IMR-90 (cell line): ENCODE measurements at regions not wholly inside any gene's neighbourhood (a gene's known extent, or its start where the extent isn't known, plus 50 kb on each side); places are given as distances from the start of the nearest gene placed in this dataset.

Source experiments
- ATAC-seq: fragments of 200-7000 bp; cut with Tn5 transposase; 2 replicates; pipeline ENCODE4 v1.9.1; 2020; ENCODE audit warnings: low read depth, mild to moderate bottlenecking, moderate library complexity
- BruUV-seq: library from RNA; stranded (reverse); fragments of 400-500 nt; replicated peaks from 2 replicates; lab custom pipeline; 2021; lab: Mats Ljungman, UMichigan
- CTCF ChIA-PET: fragments of 300-600 bp; formaldehyde crosslinking; extraction: SDS; loops from one replicate; lab custom pipeline; 2021; ENCODE audit warnings: antibody characterized with exemption; lab: Yijun Ruan, JAX
- POLR2A ChIA-PET: fragments of 300-600 bp; sonication (Branson Sonifier 250); formaldehyde crosslinking; loops from one replicate; lab custom pipeline; 2022; ENCODE audit warnings: antibody characterized with exemption; ENCODE audit not compliant: unreplicated experiment; lab: Charles Lee
- DNase-seq: peaks from one replicate; pipeline ENCODE4 v3.0.0; 2013
- H2AFZ ChIP-seq: replicated peaks from 2 replicates; pipeline ENCODE3; 2013; ENCODE audit warnings: low read length, mild to moderate bottlenecking; ENCODE audit not compliant: poor library complexity
- H2AK5ac ChIP-seq: 2 replicates; pipeline ENCODE4 v1.6.1; 2013; ENCODE audit warnings: low read depth, low read length, inconsistent platforms
- H2AK9ac ChIP-seq: replicated peaks from 2 replicates; pipeline ENCODE3; 2013; ENCODE audit warnings: mild to moderate bottlenecking, low read depth, low read length, moderate library complexity; ENCODE audit not compliant: poor library complexity
- H2BK120ac ChIP-seq: 2 replicates; pipeline ENCODE4 v1.6.1; 2013; ENCODE audit warnings: low read depth, low read length, inconsistent platforms
- H2BK15ac ChIP-seq: 3 replicates; pipeline ENCODE4 v1.6.1; 2013; ENCODE audit warnings: low read depth, low read length, inconsistent platforms
- H2BK20ac ChIP-seq: 2 replicates; pipeline ENCODE4 v1.6.1; 2013; ENCODE audit warnings: low read depth, mild to moderate bottlenecking, inconsistent platforms, low read length, moderate library complexity
- H2BK5ac ChIP-seq: 2 replicates; pipeline ENCODE4 v1.6.1; 2013; ENCODE audit warnings: mild to moderate bottlenecking, low read depth, low read length, inconsistent platforms; ENCODE audit not compliant: poor library complexity, severe bottlenecking
- H3K14ac ChIP-seq: replicated peaks from 2 replicates; pipeline ENCODE4 v1.6.1; 2013; ENCODE audit warnings: low read depth, low read length, inconsistent platforms
- H3K18ac ChIP-seq: 2 replicates; pipeline ENCODE4 v1.6.1; 2013; ENCODE audit warnings: low read depth, low read length, control low read depth
- H3K23ac ChIP-seq: 2 replicates; pipeline ENCODE4 v1.6.1; 2013; ENCODE audit warnings: low read depth, low read length, inconsistent platforms
- H3K27ac ChIP-seq: 2 replicates; pipeline ENCODE4 v1.5.1; 2013; ENCODE audit warnings: mild to moderate bottlenecking, control low read depth, low read length; ENCODE audit not compliant: insufficient read depth
- H3K27me3 ChIP-seq: 2 replicates; pipeline ENCODE4 v1.6.1; 2013; ENCODE audit warnings: low read length; ENCODE audit not compliant: control insufficient read depth, insufficient read depth
- H3K36me3 ChIP-seq: 2 replicates; pipeline ENCODE4 v1.6.1; 2013; ENCODE audit warnings: low read length, mixed read lengths; ENCODE audit not compliant: control insufficient read depth, insufficient read depth
- H3K4ac ChIP-seq: 2 replicates; pipeline ENCODE4 v1.6.1; 2013; ENCODE audit warnings: low read depth, low read length, inconsistent platforms
- H3K4me1 ChIP-seq: 2 replicates; pipeline ENCODE4 v1.6.1; 2013; ENCODE audit warnings: low read length, mixed read lengths; ENCODE audit not compliant: control insufficient read depth, insufficient read depth
- H3K4me2 ChIP-seq: 2 replicates; pipeline ENCODE4 v1.6.1; 2013; ENCODE audit warnings: low read depth, mild to moderate bottlenecking, control low read depth, low read length, moderate library complexity
- H3K4me3 ChIP-seq: 2 replicates; pipeline ENCODE4 v1.5.1; 2013; ENCODE audit warnings: low read depth, mild to moderate bottlenecking, control low read depth, low read length, moderate library complexity; ENCODE audit not compliant: insufficient read depth
- H3K56ac ChIP-seq: 2 replicates; pipeline ENCODE4 v1.6.1; 2013; ENCODE audit warnings: low read length, inconsistent platforms; ENCODE audit not compliant: insufficient read depth; ENCODE audit errors: extremely low read depth
- H3K79me1 ChIP-seq, 2 experiments: 2 replicates each; pipeline ENCODE4 v1.6.1; 2013; ENCODE audit warnings: low read length in 2 of 2, inconsistent platforms in 1 of 2, low read depth in 1 of 2
- H3K9ac ChIP-seq: 2 replicates; pipeline ENCODE4 v1.6.1; 2013; ENCODE audit warnings: low read depth, low read length, control low read depth
- H3K9me1 ChIP-seq: 2 replicates; pipeline ENCODE4 v1.6.1; 2013; ENCODE audit warnings: low read length, inconsistent platforms; ENCODE audit not compliant: insufficient read depth
- H3K9me3 ChIP-seq: 2 replicates; pipeline ENCODE4 v1.6.1; 2013; ENCODE audit warnings: low read length; ENCODE audit not compliant: control insufficient read depth, insufficient read depth
- H4K20me1 ChIP-seq: 2 replicates; pipeline ENCODE4 v1.6.1; 2013; ENCODE audit warnings: low read length, inconsistent platforms; ENCODE audit not compliant: insufficient read depth
- H4K5ac ChIP-seq: 2 replicates; pipeline ENCODE4 v1.6.1; 2013; ENCODE audit warnings: mild to moderate bottlenecking, low read depth, low read length, control low read depth
- H4K8ac ChIP-seq, 2 experiments: 2 replicates each; pipeline ENCODE4 v1.6.1; 2013; ENCODE audit warnings: low read depth in 2 of 2, low read length in 2 of 2, control low read depth in 1 of 2, inconsistent platforms in 1 of 2
- H4K91ac ChIP-seq: 2 replicates; pipeline ENCODE4 v1.6.1; 2013; ENCODE audit warnings: low read depth, low read length, inconsistent platforms; ENCODE audit not compliant: insufficient read depth
- BHLHE40 ChIP-seq: fragments of 150-350 bp; IDR thresholded peaks from 2 replicates; pipeline ENCODE4 v1.6.1; 2016; ENCODE audit warnings: mild to moderate bottlenecking, low read depth, low read length
- CEBPB ChIP-seq: IDR thresholded peaks from 2 replicates; pipeline ENCODE4 v1.6.1; 2012; ENCODE audit warnings: low read depth, low read length, improper control_type of control experiment
- CHD1 ChIP-seq: IDR thresholded peaks from 2 replicates; pipeline ENCODE4 v1.6.1; 2012; ENCODE audit warnings: low read depth, low read length, improper control_type of control experiment
- FOS ChIP-seq: fragments of 150-350 bp; IDR thresholded peaks from 2 replicates; pipeline ENCODE4 v1.6.1; 2016; ENCODE audit warnings: low read depth, low read length
- MAFK ChIP-seq: IDR thresholded peaks from 2 replicates; pipeline ENCODE4 v1.6.1; 2012; ENCODE audit warnings: low read depth, low read length, improper control_type of control experiment
- MAZ ChIP-seq: IDR thresholded peaks from 2 replicates; pipeline ENCODE4 v1.6.1; 2012; ENCODE audit warnings: low read depth, mild to moderate bottlenecking, low read length, improper control_type of control experiment, moderate library complexity, borderline replicate concordance
- MXI1 ChIP-seq: IDR thresholded peaks from 2 replicates; pipeline ENCODE4 v1.6.1; 2012; ENCODE audit warnings: low read depth, mild to moderate bottlenecking, low read length, moderate library complexity, borderline replicate concordance
- NFE2L2 ChIP-seq: fragments of 150-350 bp; IDR thresholded peaks from 2 replicates; pipeline ENCODE4 v1.6.1; 2016; ENCODE audit warnings: low read depth, mild to moderate bottlenecking, low read length
- POLR2A ChIP-seq: IDR thresholded peaks from 2 replicates; pipeline ENCODE4 v1.6.1; 2012; ENCODE audit warnings: mild to moderate bottlenecking, low read depth, low read length
- RAD21 ChIP-seq: IDR thresholded peaks from 2 replicates; pipeline ENCODE4 v1.6.1; 2012; ENCODE audit warnings: low read length, improper control_type of control experiment
- RCOR1 ChIP-seq: IDR thresholded peaks from 2 replicates; pipeline ENCODE4 v1.6.1; 2012; ENCODE audit warnings: mild to moderate bottlenecking, low read length, improper control_type of control experiment; ENCODE audit not compliant: insufficient replicate concordance
- RFX5 ChIP-seq: IDR thresholded peaks from 2 replicates; pipeline ENCODE4 v1.8.0; 2012; ENCODE audit warnings: low read depth, mild to moderate bottlenecking, low read length, moderate library complexity
- SMC3 ChIP-seq: fragments of 150-350 bp; IDR thresholded peaks from 2 replicates; pipeline ENCODE4 v1.6.1; 2016; ENCODE audit warnings: low read depth, mild to moderate bottlenecking, antibody characterized with exemption, low read length, moderate library complexity
- WGBS, 2 experiments: methylation state at CpG; one replicate each; pipeline versions ENCODE4 v1.1.5 to v1.1.7; 2013; ENCODE audit warnings: missing lambda C conversion rate in 2 of 2; ENCODE audit not compliant: insufficient read length in 1 of 2; ENCODE audit errors: extremely low coverage in 2 of 2; 5-methylcytosine and 5-hydroxymethylcytosine counted together
- dilution Hi-C: fragments of 300-500 bp; cut with HindIII; formaldehyde crosslinking; loops from one replicate; pipeline ENCODE4 v1.14.3; 2018; ENCODE audit warnings: low sequenced_read_pairs; ENCODE audit not compliant: unreplicated experiment
- in situ Hi-C: fragments of 300-500 bp; cut with MboI; formaldehyde crosslinking; loops from 3 replicates; pipeline ENCODE4 v1.14.3; 2019; ENCODE audit warnings: low sequenced_read_pairs, inconsistent platforms, mixed read lengths
- intact Hi-C: fragments of 100-400 bp; cut with micrococcal nuclease; formaldehyde crosslinking; loops from 2 replicates; pipeline ENCODE4 v1.10.0; 2022
- TF ChIP-seq, protein P1 (sequence below): fragments of 150-350 bp; IDR thresholded peaks from 2 replicates; pipeline ENCODE4 v1.6.1; 2017; ENCODE audit warnings: mild to moderate bottlenecking, antibody characterized with exemption, low read length, low read depth
- TF ChIP-seq, protein P2 (sequence below): conservative IDR thresholded peaks from 2 replicates; pipeline ENCODE4 v1.5.1; 2012; ENCODE audit warnings: mild to moderate bottlenecking, low read depth, low read length, improper control_type of control experiment
- TF ChIP-seq, protein P3 (sequence below): fragments of 150-350 bp; IDR thresholded peaks from 2 replicates; pipeline ENCODE4 v1.6.1; 2016; ENCODE audit warnings: low read depth, mild to moderate bottlenecking, low read length, moderate library complexity, borderline replicate concordance

DNA sequence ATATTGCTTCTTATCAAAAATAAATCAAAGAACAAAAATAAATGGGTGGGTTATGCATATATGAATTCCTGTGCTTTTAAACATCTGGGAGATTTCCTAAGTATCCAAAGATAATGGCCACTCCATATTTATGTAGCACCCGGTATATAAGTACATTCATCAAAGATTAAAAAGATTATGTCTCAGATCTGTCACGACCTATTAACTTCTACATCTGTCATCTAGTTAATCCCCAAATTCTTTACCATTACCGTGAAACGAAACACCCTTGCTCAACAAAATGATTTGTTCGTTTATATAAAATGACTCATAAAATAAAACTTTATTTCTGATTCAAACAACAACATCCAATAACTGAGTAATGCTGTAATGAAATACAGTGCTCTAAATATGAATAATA lies 64.8 kb upstream of the FOXQ1 start:
- Histone ChIP-seq H3K27ac (no peak overlapping the region), H3K27me3 (no peaks in the 10 kb centered on the region), H2AFZ (no peak overlapping the region), H2BK15ac (no peak overlapping the region), H3K9me3 (no peaks in the 10 kb centered on the region), H2BK120ac (no peak overlapping the region), H3K9me1 (peaks cover 8% of the 10 kb centered on the region), H2BK5ac (no peak overlapping the region), H4K20me1 (no peaks in the 10 kb centered on the region), H3K79me1 (no peaks in the 10 kb centered on the region), H3K18ac (no peak overlapping the region), H3K23ac (no peak overlapping the region), H3K4me1 (peaks cover 6% of the 10 kb centered on the region; the same call in 1 of the 2 replicates), H3K14ac (no peak overlapping the region), H4K8ac (no peak overlapping the region), H3K4me3 (no peak overlapping the region), H3K36me3 (no peaks in the 10 kb centered on the region), H4K5ac (no peak overlapping the region), H3K56ac (no peak overlapping the region), H3K4me2 (no peak overlapping the region), H2AK5ac (no peak overlapping the region), H2AK9ac (no peak overlapping the region), H4K91ac (no peak overlapping the region), H2BK20ac (no peak overlapping the region), H3K9ac (no peak overlapping the region), H3K4ac (no peak overlapping the region)
- intact Hi-C loops = no loop called here
- BruUV-seq = no TSS peak
- WGBS, 2 experiments = no CpG with 5 or more reads among the region's 5 CpGs
- in situ Hi-C loops = no loop called here
- ATAC-seq (no peak), DNase-seq (no peak)
- dilution Hi-C loops = no loop called here
- TF ChIP-seq MXI1 (no peak), BHLHE40 (no peak), MAFK (no peak), POLR2A (no peak), RAD21 (no peak), CHD1 (no peak), NFE2L2 (no peak), MAZ (no peak), FOS (no peak), SMC3 (no peak), CEBPB (no peak), RCOR1 (no peak), RFX5 (no peak)
- TF ChIP-seq, protein P1, sequence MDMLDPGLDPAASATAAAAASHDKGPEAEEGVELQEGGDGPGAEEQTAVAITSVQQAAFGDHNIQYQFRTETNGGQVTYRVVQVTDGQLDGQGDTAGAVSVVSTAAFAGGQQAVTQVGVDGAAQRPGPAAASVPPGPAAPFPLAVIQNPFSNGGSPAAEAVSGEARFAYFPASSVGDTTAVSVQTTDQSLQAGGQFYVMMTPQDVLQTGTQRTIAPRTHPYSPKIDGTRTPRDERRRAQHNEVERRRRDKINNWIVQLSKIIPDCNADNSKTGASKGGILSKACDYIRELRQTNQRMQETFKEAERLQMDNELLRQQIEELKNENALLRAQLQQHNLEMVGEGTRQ = no peak
- TF ChIP-seq, protein P2, sequence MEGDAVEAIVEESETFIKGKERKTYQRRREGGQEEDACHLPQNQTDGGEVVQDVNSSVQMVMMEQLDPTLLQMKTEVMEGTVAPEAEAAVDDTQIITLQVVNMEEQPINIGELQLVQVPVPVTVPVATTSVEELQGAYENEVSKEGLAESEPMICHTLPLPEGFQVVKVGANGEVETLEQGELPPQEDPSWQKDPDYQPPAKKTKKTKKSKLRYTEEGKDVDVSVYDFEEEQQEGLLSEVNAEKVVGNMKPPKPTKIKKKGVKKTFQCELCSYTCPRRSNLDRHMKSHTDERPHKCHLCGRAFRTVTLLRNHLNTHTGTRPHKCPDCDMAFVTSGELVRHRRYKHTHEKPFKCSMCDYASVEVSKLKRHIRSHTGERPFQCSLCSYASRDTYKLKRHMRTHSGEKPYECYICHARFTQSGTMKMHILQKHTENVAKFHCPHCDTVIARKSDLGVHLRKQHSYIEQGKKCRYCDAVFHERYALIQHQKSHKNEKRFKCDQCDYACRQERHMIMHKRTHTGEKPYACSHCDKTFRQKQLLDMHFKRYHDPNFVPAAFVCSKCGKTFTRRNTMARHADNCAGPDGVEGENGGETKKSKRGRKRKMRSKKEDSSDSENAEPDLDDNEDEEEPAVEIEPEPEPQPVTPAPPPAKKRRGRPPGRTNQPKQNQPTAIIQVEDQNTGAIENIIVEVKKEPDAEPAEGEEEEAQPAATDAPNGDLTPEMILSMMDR = no peak
- TF ChIP-seq, protein P3, sequence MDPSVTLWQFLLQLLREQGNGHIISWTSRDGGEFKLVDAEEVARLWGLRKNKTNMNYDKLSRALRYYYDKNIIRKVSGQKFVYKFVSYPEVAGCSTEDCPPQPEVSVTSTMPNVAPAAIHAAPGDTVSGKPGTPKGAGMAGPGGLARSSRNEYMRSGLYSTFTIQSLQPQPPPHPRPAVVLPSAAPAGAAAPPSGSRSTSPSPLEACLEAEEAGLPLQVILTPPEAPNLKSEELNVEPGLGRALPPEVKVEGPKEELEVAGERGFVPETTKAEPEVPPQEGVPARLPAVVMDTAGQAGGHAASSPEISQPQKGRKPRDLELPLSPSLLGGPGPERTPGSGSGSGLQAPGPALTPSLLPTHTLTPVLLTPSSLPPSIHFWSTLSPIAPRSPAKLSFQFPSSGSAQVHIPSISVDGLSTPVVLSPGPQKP = no peak
- ChIA-PET CTCF (interaction anchor here (1.0 kb wide), 1 partner anchor 9 kb away, joined by 3 read pairs; no protein-coding TSS in a partner anchor), POLR2A (no interaction called here)
